ENCODE measurements at regions not wholly inside any gene's neighbourhood (a gene's known extent, or its start where the extent isn't known, plus 50 kb on each side); places are given as distances from the start of the nearest gene placed in this dataset.

- DNase-seq, result no peak
Observed at GRCh38 chr5:107134931-107135330, 535.8 kb downstream of the EFNA5 start.

- DNase-seq, result peak; percentile 80
Observed at GRCh38 chr5:107129051-107129450, 541.7 kb downstream of the EFNA5 start.

- no peak for DNase-seq
Observed at GRCh38 chr5:107127878-107128277, 542.9 kb downstream of the EFNA5 start.

- DNase-seq, result no peak
Observed at GRCh38 chr5:107126341-107126740, 544.4 kb downstream of the EFNA5 start.

- no peak for DNase-seq
Observed at GRCh38 chr5:107124376-107124775, 546.4 kb downstream of the EFNA5 start.

GRCh38 chr5:107123014-107123413 is 547.7 kb downstream of the EFNA5 start:
- DNase-seq, result no peak

- DNase-seq, result peak; percentile 50
Observed at GRCh38 chr5:107121793-107122519, 548.8 kb downstream of the EFNA5 start.

- no peak for DNase-seq
Observed at GRCh38 chr5:107119656-107120055, 551.1 kb downstream of the EFNA5 start.

- DNase-seq, result no peak
Observed at GRCh38 chr5:107118184-107119019, 552.3 kb downstream of the EFNA5 start.

- no peak for DNase-seq
Observed at GRCh38 chr5:107112216-107112615, 558.5 kb downstream of the EFNA5 start.

GRCh38 chr5:107104040-107104995 is 566.4 kb downstream of the EFNA5 start:
- no peak for DNase-seq

GRCh38 chr5:107103522-107103921 is 567.2 kb downstream of the EFNA5 start:
- no peak for DNase-seq

- DNase-seq, result peak; percentile 37
Observed at GRCh38 chr5:107100121-107100520, 570.6 kb downstream of the EFNA5 start.

- no peak for DNase-seq
Observed at GRCh38 chr5:107099506-107099905, 571.2 kb downstream of the EFNA5 start.

- DNase-seq, result peak; percentile 80
Observed at GRCh38 chr5:107092695-107093094, 578.0 kb downstream of the EFNA5 start.

- DNase-seq, result no peak
Observed at GRCh38 chr5:107090506-107090905, 580.2 kb downstream of the EFNA5 start.

- no peak for DNase-seq
Observed at GRCh38 chr5:107088907-107089306, 581.8 kb downstream of the EFNA5 start.

GRCh38 chr5:107085572-107085971 is 585.2 kb downstream of the EFNA5 start:
- no peak for DNase-seq

- no peak for DNase-seq
Observed at GRCh38 chr5:107074996-107075395, 595.7 kb downstream of the EFNA5 start.

- DNase-seq, result no peak
Observed at GRCh38 chr5:107072967-107073366, 597.8 kb downstream of the EFNA5 start.

GRCh38 chr5:107072440-107072839 is 598.3 kb downstream of the EFNA5 start:
- DNase-seq, result no peak

GRCh38 chr5:107068782-107069181 is 602.0 kb downstream of the EFNA5 start:
- DNase-seq, result no peak

GRCh38 chr5:107067395-107067794 is 603.3 kb downstream of the EFNA5 start:
- DNase-seq, result no peak

Data from NCI-H226 (cell line).